GM06990 (cell line): ENCODE measurements at regions not wholly inside any gene's neighbourhood (a gene's known extent, or its start where the extent isn't known, plus 50 kb on each side); places are given as distances from the start of the nearest gene placed in this dataset.

Source experiments
- DNase-seq: peaks from one replicate; pipeline ENCODE4 v3.0.0-alpha.2; 2011; ENCODE audit not compliant: insufficient read length; ENCODE audit errors: extremely low read depth
- H3K27me3 ChIP-seq: replicated peaks from 2 replicates; pipeline ENCODE4 v1.6.0; 2011; ENCODE audit warnings: low read length; ENCODE audit not compliant: control insufficient read depth, insufficient read depth
- H3K36me3 ChIP-seq: 2 replicates; pipeline ENCODE4 v1.5.1; 2011; ENCODE audit warnings: low read length; ENCODE audit not compliant: control insufficient read depth, insufficient read depth
- H3K4me3 ChIP-seq: replicated peaks from 2 replicates; pipeline ENCODE4 v1.5.1; 2011; ENCODE audit warnings: low read depth, mild to moderate bottlenecking, control low read depth, low read length
- TF ChIP-seq, protein P1 (sequence below): IDR thresholded peaks from 2 replicates; pipeline ENCODE4 v1.5.1; 2011; ENCODE audit warnings: low read length, control low read depth, mild to moderate bottlenecking, inconsistent platforms; ENCODE audit not compliant: insufficient read depth, poor library complexity, severe bottlenecking

DNA sequence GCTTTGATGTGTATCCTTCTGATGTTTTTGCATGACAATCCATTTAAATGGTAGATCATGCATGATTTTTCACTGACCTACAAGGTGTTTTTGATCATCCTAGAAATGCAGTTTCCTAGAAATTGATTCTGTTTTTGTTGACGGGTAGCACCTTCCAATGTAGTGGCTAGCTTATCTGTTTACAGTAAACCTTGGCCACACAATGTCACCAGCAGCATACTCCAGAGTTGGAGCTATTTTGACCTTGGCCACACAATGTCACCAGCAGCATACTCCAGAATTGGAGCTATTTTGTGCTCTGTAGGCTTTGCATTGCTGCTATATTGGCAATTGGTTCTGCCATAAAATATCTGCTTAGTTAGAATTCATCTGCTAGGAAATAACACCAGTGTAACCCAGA is 74.6 kb upstream of the NAA20 start:
- no peak overlapping the region for H3K4me3 ChIP-seq
- no peak for DNase-seq
- H3K36me3 ChIP-seq: no peaks in the 10 kb centered on the region
- H3K27me3 ChIP-seq: no peaks in the 10 kb centered on the region
- TF ChIP-seq, protein P1, sequence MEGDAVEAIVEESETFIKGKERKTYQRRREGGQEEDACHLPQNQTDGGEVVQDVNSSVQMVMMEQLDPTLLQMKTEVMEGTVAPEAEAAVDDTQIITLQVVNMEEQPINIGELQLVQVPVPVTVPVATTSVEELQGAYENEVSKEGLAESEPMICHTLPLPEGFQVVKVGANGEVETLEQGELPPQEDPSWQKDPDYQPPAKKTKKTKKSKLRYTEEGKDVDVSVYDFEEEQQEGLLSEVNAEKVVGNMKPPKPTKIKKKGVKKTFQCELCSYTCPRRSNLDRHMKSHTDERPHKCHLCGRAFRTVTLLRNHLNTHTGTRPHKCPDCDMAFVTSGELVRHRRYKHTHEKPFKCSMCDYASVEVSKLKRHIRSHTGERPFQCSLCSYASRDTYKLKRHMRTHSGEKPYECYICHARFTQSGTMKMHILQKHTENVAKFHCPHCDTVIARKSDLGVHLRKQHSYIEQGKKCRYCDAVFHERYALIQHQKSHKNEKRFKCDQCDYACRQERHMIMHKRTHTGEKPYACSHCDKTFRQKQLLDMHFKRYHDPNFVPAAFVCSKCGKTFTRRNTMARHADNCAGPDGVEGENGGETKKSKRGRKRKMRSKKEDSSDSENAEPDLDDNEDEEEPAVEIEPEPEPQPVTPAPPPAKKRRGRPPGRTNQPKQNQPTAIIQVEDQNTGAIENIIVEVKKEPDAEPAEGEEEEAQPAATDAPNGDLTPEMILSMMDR: no peak

DNA sequence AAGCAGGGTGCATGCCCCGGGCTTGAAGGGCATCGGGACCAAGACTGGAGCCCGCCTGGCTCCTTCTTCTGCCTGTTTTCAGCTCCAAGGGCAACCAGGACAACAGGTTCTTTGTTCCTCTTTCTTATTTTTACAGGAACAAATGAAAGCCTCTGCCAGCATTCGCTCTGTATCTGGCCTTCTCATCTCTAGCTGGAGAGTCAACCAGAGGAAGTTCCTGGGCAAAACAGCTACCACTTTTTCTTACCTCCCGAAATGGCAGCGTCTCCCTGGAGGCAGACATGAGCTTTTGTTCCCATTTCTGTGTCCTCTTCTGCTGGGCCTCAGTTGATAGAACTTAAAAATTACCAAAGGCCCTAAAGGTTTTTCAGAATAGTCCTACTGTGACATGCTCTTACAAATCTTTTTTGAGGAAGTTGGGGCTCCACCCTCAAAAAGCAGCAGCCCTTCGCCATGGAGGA is 74.1 kb upstream of the NAA20 start:
- no peak for DNase-seq
- TF ChIP-seq, protein P1: no peak
- no peaks in the 10 kb centered on the region for H3K36me3 ChIP-seq
- no peak overlapping the region for H3K4me3 ChIP-seq
- no peaks in the 10 kb centered on the region for H3K27me3 ChIP-seq

DNA sequence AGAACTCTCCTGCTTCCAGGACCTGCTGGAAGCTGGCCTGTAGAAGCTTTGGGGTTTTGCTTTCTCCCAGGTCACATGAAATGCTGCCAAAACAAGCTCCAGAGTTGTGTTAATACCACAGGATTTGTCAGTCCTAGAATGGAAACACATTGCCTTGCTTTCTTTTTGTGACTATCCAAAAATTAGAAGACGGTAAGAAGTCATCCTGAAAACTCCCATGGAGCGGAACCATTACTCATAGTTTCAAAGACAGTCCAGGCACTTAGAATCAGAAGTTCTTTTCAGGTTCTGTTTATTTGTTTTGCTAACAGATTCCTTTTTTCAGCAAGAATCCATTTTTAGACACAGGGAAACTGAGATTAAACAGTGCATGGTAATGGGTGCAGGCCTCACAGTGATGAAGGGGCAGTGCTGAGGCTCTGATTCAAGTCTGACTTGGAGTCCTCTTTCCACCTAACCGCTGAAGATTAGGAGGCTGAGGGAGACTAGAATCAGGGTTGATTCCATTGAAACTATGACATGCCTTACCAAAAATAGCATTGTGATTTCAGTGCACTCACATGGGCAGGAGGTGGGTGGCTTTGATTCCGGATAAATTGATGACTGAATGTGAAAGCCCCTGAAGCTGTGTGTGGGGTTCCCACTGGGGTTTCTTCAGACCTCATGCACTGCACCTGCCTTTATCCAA is 72.2 kb upstream of the NAA20 start:
- Histone ChIP-seq H3K4me3 (no peak overlapping the region), H3K36me3 (no peaks in the 10 kb centered on the region)
- peak; percentile 66 for DNase-seq

DNA sequence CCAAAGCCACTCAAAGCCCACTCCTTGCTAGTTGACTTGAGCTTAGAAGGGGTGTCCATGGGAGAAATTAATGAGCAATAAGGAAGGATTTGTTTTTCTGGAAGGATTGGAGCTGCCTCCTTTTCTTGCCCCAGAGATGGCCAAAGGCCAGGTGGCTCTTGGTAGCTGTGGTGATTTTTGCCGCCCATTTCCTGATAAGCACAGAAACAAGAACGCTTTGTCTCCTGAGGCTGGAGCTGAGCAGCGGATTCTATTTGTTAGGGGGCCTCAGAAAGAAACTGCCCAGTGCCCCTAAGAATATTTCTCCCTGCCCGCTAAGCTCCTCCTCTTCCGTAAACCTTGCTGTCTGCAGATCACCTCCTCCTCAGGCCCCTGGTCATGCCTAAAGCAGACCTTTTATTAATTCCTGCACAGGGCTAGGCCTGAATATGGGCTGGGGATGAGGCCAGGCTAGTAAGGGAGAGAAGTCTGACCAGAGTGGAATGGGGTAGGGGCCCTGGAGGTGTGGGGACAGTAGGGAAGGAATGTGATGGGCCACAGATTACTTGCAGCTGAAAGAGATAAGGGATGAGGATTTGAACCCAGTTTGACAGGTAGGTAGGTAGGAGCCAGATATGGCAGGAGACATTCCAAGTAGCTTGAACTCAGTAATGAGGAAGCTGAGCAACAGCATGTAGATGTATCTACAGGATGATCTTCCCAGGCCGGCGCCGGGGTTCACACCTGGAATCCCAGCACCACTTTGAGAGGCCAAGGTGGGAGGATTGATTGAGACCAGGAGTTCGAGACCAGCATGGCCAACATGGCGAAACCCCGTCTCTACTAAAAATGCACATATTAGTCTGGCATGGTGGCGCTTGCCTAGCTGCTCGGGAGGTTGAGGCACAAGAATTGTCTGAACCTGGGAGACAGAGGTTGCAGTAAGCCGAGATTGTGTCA is 71.2 kb upstream of the NAA20 start:
- TF ChIP-seq, protein P1: no peak
- H3K36me3 ChIP-seq: no peaks in the 10 kb centered on the region
- DNase-seq: no peak
- H3K27me3 ChIP-seq: no peaks in the 10 kb centered on the region
- no peak overlapping the region for H3K4me3 ChIP-seq

More for the DNA sequence above, 72.2 kb upstream of the NAA20 start:
- TF ChIP-seq, protein P1: no peak
- H3K27me3 ChIP-seq: no peaks in the 10 kb centered on the region

DNA sequence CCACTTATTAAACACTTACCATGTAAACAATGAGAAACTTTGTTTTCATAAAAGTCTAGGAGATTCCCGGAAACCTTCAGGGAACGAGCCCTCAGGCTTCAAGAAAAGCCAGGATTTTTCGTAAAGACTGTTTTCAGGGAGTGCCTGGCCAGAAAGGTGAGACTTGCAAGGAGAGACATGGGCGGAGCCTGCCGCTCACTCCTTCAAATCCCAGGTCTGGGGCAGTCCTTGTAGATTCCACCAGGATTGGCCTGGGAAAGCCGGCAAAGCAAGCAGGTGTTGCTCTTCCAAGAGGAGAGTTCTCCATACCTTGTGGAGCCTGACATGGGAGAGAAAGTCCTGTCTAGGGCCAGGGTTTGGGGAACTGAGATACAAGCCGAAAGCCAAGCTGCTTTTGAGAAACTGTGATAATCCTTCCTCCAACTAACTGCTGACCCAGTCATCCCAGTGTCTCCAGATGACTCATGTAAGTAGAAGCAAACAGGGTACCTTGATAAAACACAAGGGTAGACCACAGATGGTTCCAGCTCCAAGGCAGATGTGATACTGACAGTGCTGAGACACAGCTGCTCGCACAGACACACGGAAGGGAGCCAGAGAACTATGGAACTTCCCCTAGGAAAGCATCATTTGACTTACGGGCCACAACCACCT is 69.4 kb upstream of the NAA20 start:
- TF ChIP-seq, protein P1: no peak
- H3K4me3 ChIP-seq: no peak overlapping the region
- H3K27me3 ChIP-seq: no peaks in the 10 kb centered on the region
- peak; percentile 76 for DNase-seq
- no peaks in the 10 kb centered on the region for H3K36me3 ChIP-seq
